ENCODE measurements at regions not wholly inside any gene's neighbourhood (a gene's known extent, or its start where the extent isn't known, plus 50 kb on each side); places are given as distances from the start of the nearest gene placed in this dataset.

- WGBS (ENCODE audit: low lambda C conversion rate): 1% methylated on average over 4 of the region's 4 CpGs
- no peak overlapping the region for H3K27ac ChIP-seq (ENCODE audit: low read depth in 2 of 2, low read length in 1 of 2)
- H4K20me1 ChIP-seq (ENCODE audit: insufficient read depth): no peaks in the 10 kb centered on the region
- no peak for TF ChIP-seq GATA2 (CRISPR knock-in tag; IDR thresholded peaks at IDR 0.05)
- TF ChIP-seq TEAD4 (IDR thresholded peaks at IDR 0.05; ENCODE audit: borderline replicate concordance, insufficient read depth): no peak
- TF ChIP-seq SMC3 (IDR thresholded peaks at IDR 0.05; ENCODE audit: low read depth, low read length): peak; percentile 26; the same call in 1 of the 2 replicates
- TF ChIP-seq NFIC (IDR thresholded peaks at IDR 0.05; ENCODE audit: borderline replicate concordance): no peak
- no peak for TF ChIP-seq CHD2 (IDR thresholded peaks at IDR 0.05; ENCODE audit: low read length, partially characterized antibody)
- no peak for TF ChIP-seq EP300 (IDR thresholded peaks at IDR 0.05; ENCODE audit: borderline replicate concordance in 1 of 2, low read depth in 1 of 2, low read length in 1 of 2)
- TF ChIP-seq CTCF (IDR thresholded peaks at IDR 0.05): peak; percentile 65
- no peak for TF ChIP-seq NRF1 (IDR thresholded peaks at IDR 0.05; ENCODE audit: low read depth, low read length)
- peak; percentile 66 for TF ChIP-seq RAD21 (IDR thresholded peaks at IDR 0.05; ENCODE audit: low read length)
- no peak for TF ChIP-seq JUND (IDR thresholded peaks at IDR 0.05)
- TF ChIP-seq USF2 (IDR thresholded peaks at IDR 0.05; ENCODE audit: borderline replicate concordance, low read depth, low read length): no peak
- no peak for TF ChIP-seq ZBTB33 (IDR thresholded peaks at IDR 0.05; ENCODE audit: borderline replicate concordance, low read depth)
- H3K79me2 ChIP-seq (ENCODE audit: insufficient read depth): no peaks in the 10 kb centered on the region
- H3K4me1 ChIP-seq (ENCODE audit: control insufficient read depth in 1 of 2, insufficient read depth in 2 of 2, low read depth in 1 of 2, low read length in 1 of 2): no peaks in the 10 kb centered on the region
- POLR2A ChIA-PET: no interaction called here
- H3K9me2 ChIP-seq: no peaks in the 10 kb centered on the region
- H3K4me3 ChIP-seq (ENCODE audit: low read depth in 2 of 2, low read length in 1 of 2): no peak overlapping the region; a peak in 1 of 4 replicates
- H3K4me2 ChIP-seq: no peak overlapping the region
- no peaks in the 10 kb centered on the region for H3K9me3 ChIP-seq
- no peaks in the 10 kb centered on the region for H3K36me3 ChIP-seq (replicated peaks in 1 of 2; ENCODE audit: control insufficient read depth in 1 of 2, insufficient read depth in 2 of 2, low read length in 1 of 2)
- no peaks in the 10 kb centered on the region; the same call in 1 of the 2 replicates for H3K27me3 ChIP-seq (ENCODE audit: insufficient read depth)
- DNase-seq: peak; percentile 4
- H3K9ac ChIP-seq: no peak overlapping the region
- H3F3A ChIP-seq (replicated peaks; ENCODE audit: insufficient read depth): peaks cover 4% of the 10 kb centered on the region
- H2AFZ ChIP-seq (ENCODE audit: low read depth): no peak overlapping the region
- CTCF ChIA-PET: interaction anchor here (0.6 to 2.8 kb wide), 30 partner anchors 10 to 692 kb away, joined by 3 to 50 read pairs (median 4); no protein-coding TSS in a partner anchor
Measured at GRCh38 chr3:191051037-191051436, 148.0 kb upstream of the OSTN start.

GRCh38 chr3:191047930-191048329, 151.1 kb upstream of the OSTN start:
- Histone ChIP-seq H3K36me3 (replicated peaks in 1 of 2; ENCODE audit: control insufficient read depth in 1 of 2, insufficient read depth in 2 of 2, low read length in 1 of 2) (no peaks in the 10 kb centered on the region), H4K20me1 (ENCODE audit: insufficient read depth) (no peaks in the 10 kb centered on the region), H3K27ac (ENCODE audit: low read depth in 2 of 2, low read length in 1 of 2) (no peak overlapping the region), H3K9me3 (no peaks in the 10 kb centered on the region), H3K4me3 (ENCODE audit: low read depth in 2 of 2, low read length in 1 of 2) (no peak overlapping the region), H3K27me3 (ENCODE audit: insufficient read depth) (no peaks in the 10 kb centered on the region; the same call in 1 of the 2 replicates), H3K4me2 (no peak overlapping the region), H3K9me2 (no peaks in the 10 kb centered on the region), H3F3A (replicated peaks; ENCODE audit: insufficient read depth) (peaks cover 4% of the 10 kb centered on the region), H3K4me1 (ENCODE audit: control insufficient read depth in 1 of 2, insufficient read depth in 2 of 2, low read depth in 1 of 2, low read length in 1 of 2) (no peaks in the 10 kb centered on the region), H3K79me2 (ENCODE audit: insufficient read depth) (no peaks in the 10 kb centered on the region), H3K9ac (no peak overlapping the region), H2AFZ (ENCODE audit: low read depth) (no peak overlapping the region)
- DNase-seq: no peak
- ChIA-PET POLR2A (no interaction called here), CTCF (no interaction called here)
- 0% methylated on average over 1 of the region's 1 CpG for WGBS (ENCODE audit: low lambda C conversion rate)
- TF ChIP-seq FOXM1 (IDR thresholded peaks at IDR 0.05; ENCODE audit: low read depth) (no peak), IRF3 (IDR thresholded peaks at IDR 0.05; ENCODE audit: low read depth, low read length) (no peak), CHD2 (IDR thresholded peaks at IDR 0.05; ENCODE audit: low read length, partially characterized antibody) (no peak), FOXJ3 (CRISPR knock-in tag; IDR thresholded peaks at IDR 0.05) (no peak), MXI1 (IDR thresholded peaks at IDR 0.05; ENCODE audit: low read depth, low read length) (no peak), TEAD4 (IDR thresholded peaks at IDR 0.05; ENCODE audit: borderline replicate concordance, insufficient read depth) (no peak), JUND (IDR thresholded peaks at IDR 0.05) (no peak), REST (IDR thresholded peaks at IDR 0.05; ENCODE audit: low read depth, low read length) (no peak), RCOR1 (IDR thresholded peaks at IDR 0.05; ENCODE audit: low read length) (no peak)
